KMS-11 (cell line): ENCODE measurements at regions not wholly inside any gene's neighbourhood (a gene's known extent, or its start where the extent isn't known, plus 50 kb on each side); places are given as distances from the start of the nearest gene placed in this dataset.

Experiments
- H2AFZ ChIP-seq: fragments of 200-600 bp; sonication (generic); 2 replicates; pipeline ENCODE4 v1.6.1; 2016; ENCODE audit warnings: antibody characterized with exemption, mixed run types, low read depth
- H3K27ac ChIP-seq: fragments of 200-600 bp; sonication (generic); 2 replicates; pipeline ENCODE4 v1.6.1; 2016; ENCODE audit warnings: mild to moderate bottlenecking, mixed run types
- H3K27me3 ChIP-seq: fragments of 200-600 bp; sonication (generic); 2 replicates; pipeline ENCODE4 v1.6.1; 2017; ENCODE audit warnings: mild to moderate bottlenecking, low read depth, mixed run types, moderate library complexity; ENCODE audit not compliant: insufficient read depth
- H3K36me3 ChIP-seq: fragments of 200-600 bp; sonication (generic); 2 replicates; pipeline ENCODE4 v1.6.1; 2017; ENCODE audit warnings: mild to moderate bottlenecking, mixed run types; ENCODE audit not compliant: insufficient read depth
- H3K4me1 ChIP-seq: fragments of 200-600 bp; sonication (generic); 2 replicates; pipeline ENCODE4 v1.6.1; 2016; ENCODE audit warnings: mild to moderate bottlenecking, low read depth, mixed run types; ENCODE audit not compliant: poor library complexity, severe bottlenecking
- H3K4me2 ChIP-seq: fragments of 200-600 bp; sonication (generic); 2 replicates; pipeline ENCODE4 v1.7.0; 2016; ENCODE audit warnings: mild to moderate bottlenecking, mixed run types
- H3K4me3 ChIP-seq: fragments of 200-600 bp; sonication (generic); IDR thresholded peaks from 2 replicates; pipeline ENCODE4 v1.6.1; 2017; ENCODE audit warnings: low read depth, low read length, mixed read lengths; ENCODE audit not compliant: insufficient read depth
- H3K79me2 ChIP-seq: fragments of 200-600 bp; sonication (generic); 2 replicates; pipeline ENCODE4 v1.6.1; 2016; ENCODE audit warnings: low read depth, mixed run types; ENCODE audit not compliant: insufficient read depth
- H3K9ac ChIP-seq: fragments of 200-600 bp; sonication (generic); 2 replicates; pipeline ENCODE4 v1.6.1; 2016; ENCODE audit warnings: mild to moderate bottlenecking, mixed run types
- H4K20me1 ChIP-seq: fragments of 200-600 bp; sonication (generic); 2 replicates; pipeline ENCODE4 v1.6.1; 2016; ENCODE audit warnings: mild to moderate bottlenecking, mixed run types; ENCODE audit not compliant: insufficient read depth
- TF ChIP-seq, protein P1 (sequence below): fragments of 200-600 bp; sonication (generic); conservative IDR thresholded peaks from 2 replicates; pipeline ENCODE4 v1.6.1; 2017; ENCODE audit warnings: low read depth, mild to moderate bottlenecking, antibody characterized with exemption, low read length, moderate library complexity, mixed read lengths

DNA sequence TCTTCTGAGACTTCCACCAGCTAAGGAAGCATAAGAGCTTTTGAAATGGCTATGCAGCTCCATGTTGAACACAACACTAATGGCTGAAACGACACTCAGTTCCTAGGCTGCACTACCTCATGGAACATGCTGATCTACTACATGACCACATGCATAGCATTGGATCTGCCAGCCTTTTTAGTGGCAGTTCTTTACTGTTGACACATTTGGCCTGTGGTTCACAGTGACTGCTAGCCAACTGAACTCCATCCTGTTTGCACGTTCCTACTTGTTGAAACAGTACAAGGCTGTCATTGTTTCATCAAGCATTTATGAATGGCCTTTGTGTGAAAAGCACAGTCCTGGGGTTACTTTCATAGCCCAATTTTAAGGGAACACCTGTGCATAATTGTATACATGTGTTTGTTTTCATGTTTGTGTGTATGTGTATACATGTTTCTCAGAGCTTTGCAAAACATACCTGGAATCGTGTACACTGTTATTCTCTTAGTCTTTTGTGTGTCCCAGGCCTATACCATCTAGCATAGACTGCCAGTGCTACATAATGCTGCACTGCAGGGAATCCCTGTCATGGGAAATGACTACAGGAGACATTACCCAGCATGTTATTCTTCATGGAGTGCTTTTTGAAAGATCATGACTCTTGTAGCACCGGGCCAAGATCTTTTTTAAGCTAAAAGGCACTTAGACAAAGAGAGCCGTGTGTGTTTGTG lies 179.6 kb upstream of the ESRRG start:
- H3K4me1 ChIP-seq, result no peaks in the 10 kb centered on the region
- H3K4me2 ChIP-seq, result no peak overlapping the region

DNA sequence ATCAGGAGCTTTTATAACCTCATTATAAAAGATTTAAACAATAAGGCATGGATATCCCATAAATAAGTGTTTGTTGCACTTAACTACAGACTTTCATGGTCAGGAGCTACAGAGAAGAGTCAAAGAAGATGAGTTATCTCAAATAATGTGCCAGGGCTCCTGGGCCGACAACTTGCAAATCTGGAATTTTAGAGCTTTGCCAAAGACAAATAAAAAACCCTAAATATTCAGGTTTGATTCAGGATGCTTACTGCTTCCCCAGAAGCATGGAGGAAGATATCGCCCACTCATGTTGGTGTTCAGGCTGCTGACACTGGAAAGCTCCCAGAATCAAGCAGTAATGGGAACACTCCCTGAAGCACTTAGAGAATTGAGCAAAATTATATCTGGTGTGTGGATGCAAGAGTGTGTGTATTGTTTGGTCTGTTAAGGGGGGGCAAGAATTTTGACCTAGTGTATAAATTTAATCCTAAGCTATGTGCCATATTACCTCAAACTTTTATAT lies 176.9 kb upstream of the ESRRG start:
- no peak overlapping the region for H3K9ac ChIP-seq
- H2AFZ ChIP-seq, result no peak overlapping the region
- H3K36me3 ChIP-seq, result no peaks in the 10 kb centered on the region
- H3K4me3 ChIP-seq, result no peak overlapping the region
- no peaks in the 10 kb centered on the region for H3K4me1 ChIP-seq
- H4K20me1 ChIP-seq, result no peaks in the 10 kb centered on the region
- H3K79me2 ChIP-seq, result no peaks in the 10 kb centered on the region
- TF ChIP-seq, protein P1, sequence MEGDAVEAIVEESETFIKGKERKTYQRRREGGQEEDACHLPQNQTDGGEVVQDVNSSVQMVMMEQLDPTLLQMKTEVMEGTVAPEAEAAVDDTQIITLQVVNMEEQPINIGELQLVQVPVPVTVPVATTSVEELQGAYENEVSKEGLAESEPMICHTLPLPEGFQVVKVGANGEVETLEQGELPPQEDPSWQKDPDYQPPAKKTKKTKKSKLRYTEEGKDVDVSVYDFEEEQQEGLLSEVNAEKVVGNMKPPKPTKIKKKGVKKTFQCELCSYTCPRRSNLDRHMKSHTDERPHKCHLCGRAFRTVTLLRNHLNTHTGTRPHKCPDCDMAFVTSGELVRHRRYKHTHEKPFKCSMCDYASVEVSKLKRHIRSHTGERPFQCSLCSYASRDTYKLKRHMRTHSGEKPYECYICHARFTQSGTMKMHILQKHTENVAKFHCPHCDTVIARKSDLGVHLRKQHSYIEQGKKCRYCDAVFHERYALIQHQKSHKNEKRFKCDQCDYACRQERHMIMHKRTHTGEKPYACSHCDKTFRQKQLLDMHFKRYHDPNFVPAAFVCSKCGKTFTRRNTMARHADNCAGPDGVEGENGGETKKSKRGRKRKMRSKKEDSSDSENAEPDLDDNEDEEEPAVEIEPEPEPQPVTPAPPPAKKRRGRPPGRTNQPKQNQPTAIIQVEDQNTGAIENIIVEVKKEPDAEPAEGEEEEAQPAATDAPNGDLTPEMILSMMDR, result no peak
- H3K27me3 ChIP-seq, result no peaks in the 10 kb centered on the region
- H3K27ac ChIP-seq, result no peak overlapping the region
- H3K4me2 ChIP-seq, result no peak overlapping the region

More for the DNA sequence above, 179.6 kb upstream of the ESRRG start:
- H3K4me3 ChIP-seq, result no peak overlapping the region
- no peaks in the 10 kb centered on the region for H4K20me1 ChIP-seq
- H3K36me3 ChIP-seq, result no peaks in the 10 kb centered on the region
- H3K79me2 ChIP-seq, result no peaks in the 10 kb centered on the region
- no peak overlapping the region for H3K9ac ChIP-seq
- H3K27me3 ChIP-seq, result no peaks in the 10 kb centered on the region
- TF ChIP-seq, protein P1, result no peak
- no peak overlapping the region for H2AFZ ChIP-seq
- no peak overlapping the region for H3K27ac ChIP-seq

DNA sequence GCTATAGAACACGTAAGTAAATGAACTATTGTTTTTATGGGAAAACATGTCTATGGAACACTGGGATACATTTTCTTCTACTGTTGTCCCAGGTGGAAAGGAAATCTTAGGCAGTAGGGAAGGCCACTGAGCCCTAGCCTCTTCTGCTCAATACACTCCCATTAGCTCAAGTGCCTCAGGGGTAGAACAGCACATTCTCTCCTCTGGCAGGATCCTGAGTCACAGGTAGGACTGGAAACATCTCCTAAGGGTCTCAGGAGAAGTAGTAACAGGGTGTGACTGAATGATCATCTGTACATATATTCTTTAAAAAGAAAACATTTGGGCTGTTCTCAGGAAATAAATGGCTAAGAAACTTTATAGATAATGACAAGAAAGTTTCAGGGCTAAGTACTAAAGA lies 175.6 kb upstream of the ESRRG start:
- Histone ChIP-seq H3K27ac (no peak overlapping the region), H3K79me2 (no peaks in the 10 kb centered on the region), H3K4me3 (no peak overlapping the region), H2AFZ (no peak overlapping the region), H3K9ac (no peak overlapping the region), H3K36me3 (no peaks in the 10 kb centered on the region), H4K20me1 (no peaks in the 10 kb centered on the region), H3K27me3 (no peaks in the 10 kb centered on the region), H3K4me2 (no peak overlapping the region), H3K4me1 (no peaks in the 10 kb centered on the region)
- TF ChIP-seq, protein P1, result no peak

DNA sequence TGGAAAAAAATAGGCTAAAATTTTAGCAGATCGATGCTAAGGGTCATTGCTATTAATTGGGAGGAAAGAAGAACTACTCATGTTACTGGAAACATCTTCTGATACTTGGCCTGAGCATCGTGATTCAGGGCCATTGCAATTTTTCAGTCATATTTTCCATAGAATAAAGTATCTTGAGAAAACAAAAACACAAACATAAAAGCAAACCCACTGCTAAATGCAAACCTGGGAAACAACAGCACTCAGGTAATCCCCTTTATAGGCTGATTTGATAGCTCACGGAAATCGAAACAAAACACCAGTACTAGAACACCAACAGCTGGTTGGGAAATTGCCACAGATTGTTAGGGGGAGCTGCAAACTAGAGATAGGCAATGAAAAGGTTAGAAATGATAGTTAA lies 172.9 kb upstream of the ESRRG start:
- H3K27ac ChIP-seq, result no peak overlapping the region
- no peak overlapping the region for H3K9ac ChIP-seq
- no peaks in the 10 kb centered on the region for H4K20me1 ChIP-seq
- no peaks in the 10 kb centered on the region for H3K36me3 ChIP-seq
- H3K4me3 ChIP-seq, result no peak overlapping the region
- no peaks in the 10 kb centered on the region for H3K79me2 ChIP-seq
- no peak overlapping the region for H3K4me2 ChIP-seq
- H3K4me1 ChIP-seq, result no peaks in the 10 kb centered on the region
- H3K27me3 ChIP-seq, result no peaks in the 10 kb centered on the region
- H2AFZ ChIP-seq, result no peak overlapping the region
- TF ChIP-seq, protein P1, result no peak
